A549 (cell line): ENCODE measurements at regions not wholly inside any gene's neighbourhood (a gene's known extent, or its start where the extent isn't known, plus 50 kb on each side); places are given as distances from the start of the nearest gene placed in this dataset.

ENCODE experiments used
- CEBPB ChIP-seq, 2 experiments: fragments of >200 bp in 1 of 2; sonication (Bioruptor Twin) in 1 of 2; formaldehyde crosslinking in 1 of 2; IDR thresholded peaks; 2 replicates each; pipeline ENCODE4 v1.6.1; 2012 to 2016
- CHD2 ChIP-seq: fragments of 150-350 bp; IDR thresholded peaks from 2 replicates; pipeline ENCODE4 v1.6.1; 2014; ENCODE audit warnings: low read length; ENCODE audit not compliant: partially characterized antibody
- CTCF ChIP-seq: fragments of >200 bp; sonication (Bioruptor Twin); formaldehyde crosslinking; IDR thresholded peaks from 3 replicates; pipeline ENCODE4 v1.5.1; 2016
- POLR2A ChIP-seq: IDR thresholded peaks from 2 replicates; pipeline ENCODE4 v1.6.1; 2012; ENCODE audit warnings: mild to moderate bottlenecking, low read length
- RAD21 ChIP-seq, 2 experiments: fragments of >200 bp in 1 of 2; sonication (Bioruptor Twin) in 1 of 2; formaldehyde crosslinking in 1 of 2; IDR thresholded peaks in 1 of 2; conservative IDR thresholded peaks in 1 of 2; 2 replicates in 1 of 2; 3 replicates in 1 of 2; pipeline ENCODE4 v1.6.1; 2012 to 2018; ENCODE audit warnings: inconsistent platforms in 1 of 2
- ZC3H11A ChIP-seq: fragments of 450-650 bp; IDR thresholded peaks from 2 replicates; pipeline ENCODE4 v1.6.1; 2014; ENCODE audit warnings: antibody characterized with exemption, mild to moderate bottlenecking
- TF ChIP-seq, protein P1 (sequence below): fragments of 200-600 bp; sonication (generic); IDR thresholded peaks from 2 replicates; pipeline ENCODE4 v1.6.1; 2016; ENCODE audit warnings: antibody characterized with exemption, mild to moderate bottlenecking, moderate library complexity
- TF ChIP-seq, protein P2 (sequence below): fragments of 150-350 bp; IDR thresholded peaks from 2 replicates; pipeline ENCODE4 v1.6.1; 2014; ENCODE audit warnings: low read depth, mild to moderate bottlenecking, low read length

- TF ChIP-seq RAD21 (conservative IDR thresholded peaks at IDR 0.05 in 1 of 2, IDR thresholded peaks at IDR 0.05 in 1 of 2) = no peak
- TF ChIP-seq CTCF = no peak
- TF ChIP-seq POLR2A = no peak
- TF ChIP-seq, protein P1, sequence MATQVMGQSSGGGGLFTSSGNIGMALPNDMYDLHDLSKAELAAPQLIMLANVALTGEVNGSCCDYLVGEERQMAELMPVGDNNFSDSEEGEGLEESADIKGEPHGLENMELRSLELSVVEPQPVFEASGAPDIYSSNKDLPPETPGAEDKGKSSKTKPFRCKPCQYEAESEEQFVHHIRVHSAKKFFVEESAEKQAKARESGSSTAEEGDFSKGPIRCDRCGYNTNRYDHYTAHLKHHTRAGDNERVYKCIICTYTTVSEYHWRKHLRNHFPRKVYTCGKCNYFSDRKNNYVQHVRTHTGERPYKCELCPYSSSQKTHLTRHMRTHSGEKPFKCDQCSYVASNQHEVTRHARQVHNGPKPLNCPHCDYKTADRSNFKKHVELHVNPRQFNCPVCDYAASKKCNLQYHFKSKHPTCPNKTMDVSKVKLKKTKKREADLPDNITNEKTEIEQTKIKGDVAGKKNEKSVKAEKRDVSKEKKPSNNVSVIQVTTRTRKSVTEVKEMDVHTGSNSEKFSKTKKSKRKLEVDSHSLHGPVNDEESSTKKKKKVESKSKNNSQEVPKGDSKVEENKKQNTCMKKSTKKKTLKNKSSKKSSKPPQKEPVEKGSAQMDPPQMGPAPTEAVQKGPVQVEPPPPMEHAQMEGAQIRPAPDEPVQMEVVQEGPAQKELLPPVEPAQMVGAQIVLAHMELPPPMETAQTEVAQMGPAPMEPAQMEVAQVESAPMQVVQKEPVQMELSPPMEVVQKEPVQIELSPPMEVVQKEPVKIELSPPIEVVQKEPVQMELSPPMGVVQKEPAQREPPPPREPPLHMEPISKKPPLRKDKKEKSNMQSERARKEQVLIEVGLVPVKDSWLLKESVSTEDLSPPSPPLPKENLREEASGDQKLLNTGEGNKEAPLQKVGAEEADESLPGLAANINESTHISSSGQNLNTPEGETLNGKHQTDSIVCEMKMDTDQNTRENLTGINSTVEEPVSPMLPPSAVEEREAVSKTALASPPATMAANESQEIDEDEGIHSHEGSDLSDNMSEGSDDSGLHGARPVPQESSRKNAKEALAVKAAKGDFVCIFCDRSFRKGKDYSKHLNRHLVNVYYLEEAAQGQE = no peak
- no peak for TF ChIP-seq CHD2
- no peak for TF ChIP-seq CEBPB (IDR thresholded peaks at IDR 0.05)
- TF ChIP-seq, protein P2, sequence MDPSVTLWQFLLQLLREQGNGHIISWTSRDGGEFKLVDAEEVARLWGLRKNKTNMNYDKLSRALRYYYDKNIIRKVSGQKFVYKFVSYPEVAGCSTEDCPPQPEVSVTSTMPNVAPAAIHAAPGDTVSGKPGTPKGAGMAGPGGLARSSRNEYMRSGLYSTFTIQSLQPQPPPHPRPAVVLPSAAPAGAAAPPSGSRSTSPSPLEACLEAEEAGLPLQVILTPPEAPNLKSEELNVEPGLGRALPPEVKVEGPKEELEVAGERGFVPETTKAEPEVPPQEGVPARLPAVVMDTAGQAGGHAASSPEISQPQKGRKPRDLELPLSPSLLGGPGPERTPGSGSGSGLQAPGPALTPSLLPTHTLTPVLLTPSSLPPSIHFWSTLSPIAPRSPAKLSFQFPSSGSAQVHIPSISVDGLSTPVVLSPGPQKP = no peak
- TF ChIP-seq ZC3H11A = no peak
These were observed 1126.7 kb downstream of the AACS start for GRCh38 chr12:126191949-126192348.
